Loucy (cell line): ENCODE measurements at regions not wholly inside any gene's neighbourhood (a gene's known extent, or its start where the extent isn't known, plus 50 kb on each side); places are given as distances from the start of the nearest gene placed in this dataset.

Experiments
- CTCF ChIP-seq: fragments of 200-600 bp; sonication (generic); conservative IDR thresholded peaks from 2 replicates; pipeline ENCODE4 v1.5.1; 2014; ENCODE audit warnings: mild to moderate bottlenecking, antibody characterized with exemption, low read length
- EZH2phosphoT487 ChIP-seq: fragments of 200-600 bp; IDR thresholded peaks from 2 replicates; pipeline ENCODE4 v1.6.1; 2018; ENCODE audit warnings: antibody characterized with exemption, mild to moderate bottlenecking, moderate library complexity, borderline replicate concordance

- TF ChIP-seq CTCF (no peak), EZH2phosphoT487 (no peak)
These were observed 76.0 kb upstream of the RNU6ATAC start for GRCh38 chr9:134240361-134240760.
